Common myeloid progenitor, CD34-positive (primary cell): ENCODE measurements at regions not wholly inside any gene's neighbourhood (a gene's known extent, or its start where the extent isn't known, plus 50 kb on each side); places are given as distances from the start of the nearest gene placed in this dataset.

Experiments
- CTCF ChIA-PET: fragments of 350-600 bp; sonication (Branson Sonifier 250); formaldehyde crosslinking; loops from one replicate; lab custom pipeline; 2021; ENCODE audit warnings: antibody characterized with exemption; lab: Charles Lee
- POLR2A ChIA-PET: fragments of 350-600 bp; sonication (Branson Sonifier 250); formaldehyde crosslinking; loops from one replicate; lab custom pipeline; 2021; ENCODE audit warnings: antibody characterized with exemption; lab: Charles Lee
- DNase-seq, 3 donors: peaks; one replicate each; pipeline versions ENCODE4 v3.0.0 to v3.0.0-alpha.2; 2013
- H3K27ac ChIP-seq, 2 experiments: 1 replicate in 1 of 2; 2 replicates in 1 of 2; pipeline ENCODE4 v1.7.0; 2013; ENCODE audit warnings: inconsistent platforms in 2 of 2, low read length in 2 of 2, mild to moderate bottlenecking in 2 of 2, low read depth in 1 of 2, moderate library complexity in 1 of 2; ENCODE audit not compliant: severe bottlenecking in 2 of 2, insufficient read depth in 1 of 2, poor library complexity in 1 of 2
- H3K27me3 ChIP-seq, 5 experiments: replicated peaks in 2 of 5; 1 replicate in 3 of 5; 2 replicates in 2 of 5; pipeline versions ENCODE4 v1.6.1 to v1.7.0; 2013; ENCODE audit warnings: low read length in 4 of 5, mild to moderate bottlenecking in 2 of 5, moderate library complexity in 2 of 5, inconsistent platforms in 1 of 5; ENCODE audit not compliant: insufficient read depth in 5 of 5, control insufficient read depth in 4 of 5
- H3K36me3 ChIP-seq, 4 experiments: 1 replicate in 2 of 4; 2 replicates in 2 of 4; pipeline versions ENCODE4 v1.6.1 to v1.7.0; 2013; ENCODE audit warnings: low read length in 3 of 4, control low read depth in 1 of 4, mild to moderate bottlenecking in 1 of 4; ENCODE audit not compliant: control insufficient read depth in 4 of 4, insufficient read depth in 4 of 4
- H3K4me1 ChIP-seq, 4 experiments: 1 replicate in 3 of 4; 2 replicates in 1 of 4; pipeline versions ENCODE4 v1.6.1 to v1.7.1; 2013; ENCODE audit warnings: low read length in 3 of 4, mild to moderate bottlenecking in 3 of 4, control low read depth in 1 of 4, inconsistent platforms in 1 of 4, moderate library complexity in 1 of 4; ENCODE audit not compliant: control insufficient read depth in 4 of 4, insufficient read depth in 4 of 4; ENCODE audit errors: control extremely low read depth in 1 of 4
- H3K4me3 ChIP-seq, 7 experiments: 1 replicate in 4 of 7; 2 replicates in 3 of 7; pipeline versions ENCODE4 v1.5.1 to v1.7.0; 2013; ENCODE audit warnings: mild to moderate bottlenecking in 7 of 7, low read length in 6 of 7, moderate library complexity in 6 of 7, inconsistent platforms in 2 of 7, low read depth in 2 of 7, control low read depth in 1 of 7; ENCODE audit not compliant: insufficient read depth in 4 of 7, control insufficient read depth in 1 of 7; ENCODE audit errors: extremely low read depth in 1 of 7
- H3K9me3 ChIP-seq, 5 experiments: 1 replicate in 4 of 5; 2 replicates in 1 of 5; pipeline versions ENCODE4 v1.6.1 to v1.7.1; 2013; ENCODE audit warnings: low read length in 4 of 5, mild to moderate bottlenecking in 2 of 5, inconsistent platforms in 1 of 5, low read depth in 1 of 5, moderate library complexity in 1 of 5; ENCODE audit not compliant: control insufficient read depth in 4 of 5, insufficient read depth in 2 of 5; ENCODE audit errors: control extremely low read depth in 1 of 5
- whole genome bisulfite sequencing: methylation state at CpG from one replicate; pipeline ENCODE4 v1.1.5; 2013; ENCODE audit not compliant: insufficient coverage; 5-methylcytosine and 5-hydroxymethylcytosine counted together

- DNase-seq: no peak
- H3K4me3 ChIP-seq: no peak overlapping the region
- H3K36me3 ChIP-seq: no peaks in the 10 kb centered on the region
- no peak overlapping the region for H3K27ac ChIP-seq
- peaks cover 0 to 13% (median 0%) of the 10 kb centered on the region in 5 experiments for H3K9me3 ChIP-seq
- POLR2A ChIA-PET: no interaction called here
- CTCF ChIA-PET: interaction anchor here (1.4 kb wide), 1 partner anchor 142 kb away, joined by 3 read pairs; no protein-coding TSS in a partner anchor
- WGBS: no CpG with 5 or more reads among the region's 2 CpGs
- no peaks in the 10 kb centered on the region for H3K4me1 ChIP-seq
- no peaks in the 10 kb centered on the region for H3K27me3 ChIP-seq
Measured at GRCh38 chr9:7376213-7376612, 423.4 kb downstream of the DMAC1 start.

- Histone ChIP-seq H3K4me3 (no peak overlapping the region), H3K9me3 (peaks cover 0 to 13% (median 0%) of the 10 kb centered on the region in 5 experiments), H3K36me3 (no peaks in the 10 kb centered on the region), H3K27ac (no peak overlapping the region), H3K27me3 (no peaks in the 10 kb centered on the region), H3K4me1 (peaks cover 0 to 3% (median 0%) of the 10 kb centered on the region in 4 experiments)
- ChIA-PET POLR2A (no interaction called here), CTCF (interaction anchor here (1.4 kb wide), 1 partner anchor 141 kb away, joined by 3 read pairs; no protein-coding TSS in a partner anchor)
- 100% methylated on average over 5 of the region's 5 CpGs for WGBS
- DNase-seq: no peak
Measured at GRCh38 chr9:7375013-7375511, 424.5 kb downstream of the DMAC1 start.

- Histone ChIP-seq H3K4me3 (no peak overlapping the region), H3K36me3 (no peaks in the 10 kb centered on the region), H3K9me3 (peaks cover 0 to 4% (median 0%) of the 10 kb centered on the region in 5 experiments), H3K27ac (no peak overlapping the region), H3K4me1 (peaks cover 6 to 27% (median 12%) of the 10 kb centered on the region in 4 experiments), H3K27me3 (no peaks in the 10 kb centered on the region)
- POLR2A ChIA-PET: no interaction called here
- CTCF ChIA-PET: no interaction called here
- 100% methylated on average over 2 of the region's 3 CpGs for WGBS
- DNase-seq: no peak
Measured at GRCh38 chr9:7370988-7371387, 428.6 kb downstream of the DMAC1 start.

GRCh38 chr9:7370381-7370780, 429.2 kb downstream of the DMAC1 start:
- no peaks in the 10 kb centered on the region for H3K27me3 ChIP-seq
- no peak overlapping the region for H3K27ac ChIP-seq
- no peaks in the 10 kb centered on the region for H3K36me3 ChIP-seq
- 100% methylated on average over 2 of the region's 2 CpGs for WGBS
- no peaks in the 10 kb centered on the region for H3K9me3 ChIP-seq
- ChIA-PET CTCF (no interaction called here), POLR2A (no interaction called here)
- no peak overlapping the region for H3K4me3 ChIP-seq
- H3K4me1 ChIP-seq: peaks cover 6 to 27% (median 12%) of the 10 kb centered on the region in 4 experiments
- no peak for DNase-seq

- no peaks in the 10 kb centered on the region for H3K9me3 ChIP-seq
- ChIA-PET CTCF (no interaction called here), POLR2A (no interaction called here)
- peak overlapping the region in 1 of 7 experiments; percentile 29 for H3K4me3 ChIP-seq
- H3K4me1 ChIP-seq: peaks cover 6 to 27% (median 12%) of the 10 kb centered on the region in 4 experiments
- no peaks in the 10 kb centered on the region for H3K36me3 ChIP-seq
- H3K27ac ChIP-seq: no peak overlapping the region
- H3K27me3 ChIP-seq: no peaks in the 10 kb centered on the region
- 100% methylated on average over 1 of the region's 2 CpGs for WGBS
- peak; percentile 4 to 77 (median 67) for DNase-seq
Measured at GRCh38 chr9:7369384-7369821, 430.2 kb downstream of the DMAC1 start.

GRCh38 chr9:7368410-7369292, 430.9 kb downstream of the DMAC1 start:
- Histone ChIP-seq H3K36me3 (no peaks in the 10 kb centered on the region), H3K27me3 (no peaks in the 10 kb centered on the region), H3K9me3 (no peaks in the 10 kb centered on the region), H3K4me1 (peaks cover 6 to 27% (median 12%) of the 10 kb centered on the region in 4 experiments), H3K4me3 (peak overlapping the region in 4 of 7 experiments; percentile 3 to 28 (median 17)), H3K27ac (peak overlapping the region in 1 of 2 experiments; percentile 50)
- ChIA-PET CTCF (interaction anchor here (0.6 to 0.7 kb wide), 2 partner anchors 11 to 27 kb away, joined by 3 to 4 read pairs; no protein-coding TSS in a partner anchor), POLR2A (interaction anchor here (0.5 kb wide), 1 partner anchor 175 kb away, joined by 3 read pairs; no protein-coding TSS in a partner anchor)
- 2% methylated on average over 6 of the region's 6 CpGs for WGBS
- DNase-seq: peak; percentile 21 to 81 (median 75)
